ENCODE measurements at regions not wholly inside any gene's neighbourhood (a gene's known extent, or its start where the extent isn't known, plus 50 kb on each side); places are given as distances from the start of the nearest gene placed in this dataset.

DNA sequence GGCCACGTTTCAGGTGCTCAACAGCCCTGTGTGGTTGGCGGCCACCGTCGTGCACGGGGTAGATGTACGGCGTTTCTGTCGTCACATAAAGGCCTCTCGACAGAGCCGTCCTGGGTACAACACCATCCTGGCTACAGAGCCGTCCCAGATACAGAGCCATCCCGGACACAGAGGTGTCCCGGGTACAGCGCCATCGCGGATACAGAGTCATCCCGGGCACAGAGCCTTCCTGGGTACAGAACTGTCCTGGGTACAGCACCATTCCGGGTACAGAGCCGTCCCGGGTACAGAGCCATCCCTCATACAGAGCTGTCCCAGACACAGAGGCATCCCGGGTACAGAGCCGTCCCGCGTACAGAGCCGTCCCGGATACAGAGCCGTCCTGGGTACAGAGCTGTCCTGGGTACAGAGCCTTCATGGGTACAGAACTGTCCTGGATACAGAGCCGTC lies 222.7 kb upstream of the SOX1 start:
- DNase-seq: no peak

- no peak for DNase-seq
Observed at GRCh38 chr13:111844682-111845081, 222.3 kb upstream of the SOX1 start.

- no peak for DNase-seq
Observed at GRCh38 chr13:111845621-111846351, 221.2 kb upstream of the SOX1 start.

DNA sequence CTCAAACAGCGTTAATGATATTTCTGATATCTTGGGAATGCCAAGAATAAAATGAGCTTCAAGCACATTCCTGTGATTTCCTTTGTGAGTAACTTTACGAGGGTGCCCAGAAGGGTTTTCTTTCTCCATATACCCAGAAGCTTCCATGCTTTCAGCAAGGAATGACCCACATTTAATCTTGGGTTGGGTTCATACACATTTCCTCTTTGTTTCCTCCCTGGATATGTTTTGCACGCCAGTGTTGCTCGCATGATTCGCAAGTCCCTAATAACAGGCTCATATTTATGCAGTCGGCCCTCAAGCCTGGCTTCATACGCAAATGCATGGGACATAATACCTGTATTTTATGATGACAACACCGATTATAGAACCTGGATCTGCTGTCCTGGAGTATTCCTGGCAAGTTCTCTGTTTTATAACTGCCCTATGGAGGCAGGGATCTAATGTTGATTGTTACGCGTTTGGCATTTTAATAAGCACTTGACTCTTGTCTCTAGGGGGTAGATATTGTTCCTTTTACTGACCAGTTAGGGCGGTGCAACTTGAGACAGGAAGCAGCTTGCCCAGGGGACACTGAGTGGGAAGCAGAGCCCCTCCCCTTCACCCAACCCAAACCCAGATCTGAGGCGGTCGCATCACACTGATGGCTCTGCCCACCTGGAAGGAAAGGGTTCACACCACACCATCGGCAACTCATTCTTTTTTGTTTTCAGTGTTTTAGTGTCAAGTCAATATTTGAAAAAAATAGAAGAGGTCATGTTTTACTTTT lies 220.4 kb upstream of the SOX1 start:
- no peak for DNase-seq

DNA sequence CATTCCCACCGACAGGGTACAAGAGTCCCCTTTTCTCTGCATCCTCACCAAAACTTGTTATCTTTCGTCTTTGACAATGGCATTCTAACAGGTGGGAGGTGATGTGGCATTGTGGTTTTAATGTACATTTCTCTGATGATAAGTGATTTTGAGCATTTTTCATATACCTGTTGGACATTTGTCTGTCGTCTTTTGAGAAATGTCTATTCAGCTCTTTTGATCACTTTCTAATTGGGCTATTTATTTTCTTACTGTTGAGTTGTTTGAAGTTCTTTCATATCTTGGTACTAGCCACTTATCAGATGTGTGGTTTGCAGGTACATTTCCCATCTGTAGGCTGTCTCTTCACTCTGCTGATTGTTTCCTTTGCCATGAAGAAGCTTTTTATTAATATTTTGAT lies 219.0 kb upstream of the SOX1 start:
- no peak for DNase-seq

- DNase-seq: no peak
Observed at GRCh38 chr13:111850458-111850857, 216.5 kb upstream of the SOX1 start.

DNA sequence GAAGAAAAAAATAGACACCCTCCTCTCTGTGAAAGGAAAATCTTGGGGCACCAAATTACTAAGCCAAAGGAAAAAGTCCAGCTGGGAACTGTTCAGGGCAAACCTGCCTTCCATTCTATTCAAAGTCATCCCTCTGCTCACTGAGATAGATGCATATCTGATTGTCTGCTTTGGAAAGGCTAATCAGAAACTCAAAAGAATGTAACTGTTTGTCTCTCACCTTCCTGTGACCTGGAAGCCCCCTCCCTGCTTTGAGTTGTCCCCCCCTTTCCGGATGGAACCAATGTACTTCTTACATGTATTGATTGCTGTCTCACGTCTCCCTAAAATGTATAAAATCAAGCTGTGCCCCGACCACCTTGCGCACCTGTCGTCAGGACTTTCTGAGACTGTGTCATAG lies 216.0 kb upstream of the SOX1 start:
- no peak for DNase-seq

GRCh38 chr13:111852725-111853518 lies 214.0 kb upstream of the SOX1 start:
- DNase-seq: no peak

GRCh38 chr13:111853721-111854120 lies 213.2 kb upstream of the SOX1 start:
- no peak for DNase-seq

DNA sequence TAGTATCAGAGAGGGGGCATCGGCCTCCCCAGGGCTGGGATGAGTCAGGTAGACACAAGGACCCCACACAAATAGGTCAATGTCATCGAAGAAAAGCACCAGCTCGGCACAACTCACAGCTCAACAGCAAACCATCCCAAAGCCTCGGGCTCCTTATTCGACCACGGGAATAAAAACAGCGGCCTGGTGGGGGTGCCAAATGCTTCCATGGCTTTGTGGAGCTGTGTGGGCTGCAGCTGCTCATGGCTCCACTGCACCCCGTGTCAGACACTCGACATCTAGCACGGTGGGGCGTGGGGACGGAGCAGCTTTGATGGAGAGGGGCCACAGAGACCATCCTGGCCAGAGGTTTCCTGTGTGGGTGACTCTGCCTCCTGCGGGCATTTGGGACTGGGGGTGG lies 212.5 kb upstream of the SOX1 start:
- no peak for DNase-seq

DNA sequence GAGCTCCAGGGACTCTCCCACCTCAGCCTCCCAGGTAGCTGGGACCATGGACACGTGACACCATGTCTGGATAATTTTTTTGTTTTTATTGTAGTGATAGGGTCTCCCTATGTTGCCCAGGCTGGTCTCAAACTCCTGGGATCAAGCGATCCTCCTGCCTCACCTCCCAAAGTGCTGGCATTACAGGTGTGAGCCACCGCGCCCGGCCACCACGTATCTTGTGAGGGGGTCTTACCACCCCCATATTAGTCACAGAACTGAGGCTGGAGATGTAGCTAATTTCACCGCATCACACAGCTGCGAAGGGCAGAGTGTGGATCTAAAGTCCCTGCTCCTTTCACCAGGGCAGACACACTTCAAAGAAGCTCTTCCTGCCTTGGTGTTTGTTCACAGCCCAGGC lies 211.8 kb upstream of the SOX1 start:
- DNase-seq: no peak

DNA sequence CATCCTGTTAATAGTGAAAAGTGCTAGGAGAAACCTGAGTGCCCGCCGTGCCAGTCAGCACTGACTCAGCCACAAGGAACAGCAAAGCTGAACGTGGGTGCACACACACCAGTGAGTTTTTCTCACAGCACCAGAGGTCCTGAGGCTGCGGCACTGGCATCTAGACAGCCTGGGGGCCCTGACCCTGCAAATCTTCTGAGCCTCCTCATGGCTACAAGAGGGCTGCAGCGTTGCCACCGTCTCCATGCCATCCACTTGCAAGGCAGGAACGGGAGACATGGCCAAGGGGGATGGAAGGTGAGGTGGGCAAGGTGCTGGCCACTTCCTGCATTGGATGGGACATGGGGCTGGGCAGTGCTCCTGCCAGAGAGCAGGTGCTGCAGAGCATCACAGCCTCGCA lies 211.2 kb upstream of the SOX1 start:
- no peak for DNase-seq

- no peak for DNase-seq
Observed at GRCh38 chr13:111856571-111856970, 210.4 kb upstream of the SOX1 start.

DNA sequence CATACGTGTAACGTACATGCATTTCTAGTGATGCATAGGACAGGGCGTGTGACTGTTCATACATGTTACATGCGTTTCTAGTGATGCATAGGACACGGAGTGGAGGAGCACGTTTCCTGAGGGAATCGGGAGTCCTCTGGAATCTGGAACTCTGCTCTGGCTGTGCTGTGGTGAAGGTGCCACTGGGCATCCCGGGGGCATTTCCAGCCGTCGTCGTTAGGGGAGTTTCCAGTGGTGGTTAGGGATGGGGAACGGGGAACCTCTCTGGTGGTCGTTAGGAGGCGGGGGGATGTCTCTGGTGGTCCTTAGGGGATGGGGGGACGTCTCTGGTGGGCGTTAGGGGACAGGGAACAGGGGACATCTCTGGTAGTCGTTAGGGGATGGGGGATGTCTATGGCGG lies 209.6 kb upstream of the SOX1 start:
- DNase-seq: no peak

GRCh38 chr13:111857846-111858560 lies 208.9 kb upstream of the SOX1 start:
- no peak for DNase-seq

DNA sequence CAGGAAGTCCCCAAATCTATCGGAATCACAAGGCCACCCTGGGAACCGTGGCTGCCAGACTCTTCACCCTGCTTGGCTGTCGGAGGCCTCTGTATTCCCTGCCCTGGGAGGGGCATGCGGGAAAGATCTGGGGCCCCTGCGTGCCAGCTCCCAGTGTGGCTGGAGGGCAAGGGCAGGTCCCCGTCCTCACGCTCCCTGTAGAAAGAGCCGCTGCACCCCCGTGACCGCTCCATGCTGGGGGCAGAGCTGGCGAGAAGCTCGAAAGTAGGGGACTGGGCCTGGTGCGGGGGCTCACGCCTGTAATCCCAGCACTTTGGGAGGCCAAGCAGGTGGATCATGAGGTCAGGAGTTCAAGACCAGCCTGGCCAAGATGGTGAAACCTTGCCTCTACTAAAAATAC lies 208.4 kb upstream of the SOX1 start:
- no peak for DNase-seq

GRCh38 chr13:111859354-111860230 lies 207.4 kb upstream of the SOX1 start:
- DNase-seq: no peak

GRCh38 chr13:111860231-111860552 lies 206.8 kb upstream of the SOX1 start:
- DNase-seq: no peak

DNA sequence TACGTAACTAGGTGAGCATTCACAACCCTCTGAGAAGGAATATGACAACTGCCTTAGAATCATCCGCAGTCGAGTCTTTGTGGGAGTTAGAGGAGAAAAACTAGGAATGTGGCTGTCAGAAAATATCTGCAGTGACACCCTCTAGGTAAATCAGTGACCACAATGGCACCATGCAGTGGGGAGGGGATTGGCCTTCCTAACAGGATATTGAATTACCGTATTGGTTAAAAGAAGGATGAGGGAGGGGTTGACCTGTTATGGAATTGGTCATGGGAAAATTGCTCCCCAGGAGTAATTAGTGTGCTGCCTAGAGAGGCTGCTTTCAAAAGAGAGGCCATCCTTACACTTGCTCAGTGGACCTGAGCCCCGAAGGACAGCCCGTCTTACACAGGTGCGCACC lies 205.6 kb upstream of the SOX1 start:
- DNase-seq: no peak

DNA sequence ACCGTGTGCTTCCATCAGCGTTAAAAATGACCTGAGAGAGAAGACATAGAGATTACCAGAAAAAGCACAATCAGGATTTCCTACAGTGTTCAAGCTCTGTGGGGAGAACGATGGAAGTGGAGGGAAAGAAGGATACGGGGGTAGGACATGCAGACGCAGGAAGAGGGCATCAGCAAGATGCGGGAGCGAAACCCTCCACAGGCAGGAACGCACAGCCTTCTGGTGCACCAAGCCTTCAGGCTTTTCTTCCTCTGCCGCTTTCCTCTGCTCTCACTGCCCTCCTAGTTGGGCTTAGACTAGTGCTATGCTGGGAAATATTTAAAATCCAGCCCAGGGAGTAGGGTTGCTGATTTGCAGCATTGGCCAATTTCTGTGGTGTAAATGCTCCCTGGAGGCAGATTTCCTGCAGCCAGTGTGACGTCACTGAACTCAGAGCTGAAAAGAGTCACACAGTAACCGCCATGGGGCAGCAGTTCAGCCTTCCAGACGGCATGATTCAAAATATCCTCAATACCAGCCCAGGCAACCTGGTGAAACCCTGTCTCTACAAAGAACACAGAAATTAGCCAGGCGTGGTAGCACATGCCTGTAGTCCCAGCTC lies 205.1 kb upstream of the SOX1 start:
- DNase-seq: no peak

All from midbrain (tissue), 1 donor.